ENCODE measurements at regions not wholly inside any gene's neighbourhood (a gene's known extent, or its start where the extent isn't known, plus 50 kb on each side); places are given as distances from the start of the nearest gene placed in this dataset.
A peak's percentile ranks its signal among the peaks of the same experiment; 100 is the strongest.

- H3K27ac Mint-ChIP-seq = no peak overlapping the region
Observed at GRCh38 chr12:125292700-125293099, 227.5 kb downstream of the AACS start.

GRCh38 chr12:125295550-125295949 lies 230.3 kb downstream of the AACS start:
- no peak for DNase-seq (ENCODE audit: low spot score)
- TF ChIP-seq MAX (CRISPR knock-in tag; IDR thresholded peaks at IDR 0.05) (no peak), SMAD4 (CRISPR knock-in tag; IDR thresholded peaks at IDR 0.05) (no peak), ATF6 (CRISPR knock-in tag; IDR thresholded peaks at IDR 0.05) (no peak), KAT7 (CRISPR knock-in tag; IDR thresholded peaks at IDR 0.05; ENCODE audit: borderline replicate concordance) (no peak), AR (CRISPR knock-in tag; IDR thresholded peaks at IDR 0.05) (no peak), PREB (CRISPR knock-in tag; IDR thresholded peaks at IDR 0.05; ENCODE audit: borderline replicate concordance) (no peak), ZNF416 (CRISPR knock-in tag; IDR thresholded peaks at IDR 0.05) (no peak), CDX4 (CRISPR knock-in tag; IDR thresholded peaks at IDR 0.05; ENCODE audit: borderline replicate concordance) (no peak), GRHL2 (CRISPR knock-in tag; IDR thresholded peaks at IDR 0.05; ENCODE audit: insufficient replicate concordance, severe bottlenecking) (no peak), PRRX2 (CRISPR knock-in tag; IDR thresholded peaks at IDR 0.05) (no peak), JAZF1 (CRISPR knock-in tag; IDR thresholded peaks at IDR 0.05) (no peak), FOXK1 (CRISPR knock-in tag; IDR thresholded peaks at IDR 0.05) (no peak), FOXP1 (CRISPR knock-in tag; IDR thresholded peaks at IDR 0.05; ENCODE audit: borderline replicate concordance) (no peak), E2F4 (CRISPR knock-in tag; IDR thresholded peaks at IDR 0.05; ENCODE audit: borderline replicate concordance, low read depth) (no peak), FOXJ3 (CRISPR knock-in tag; IDR thresholded peaks at IDR 0.05; ENCODE audit: borderline replicate concordance) (no peak), RELA (CRISPR knock-in tag; IDR thresholded peaks at IDR 0.05; ENCODE audit: borderline replicate concordance) (no peak)
- Mint-ChIP-seq H3K27ac (no peak overlapping the region), H3K36me3 (peaks cover 5% of the 10 kb centered on the region; the same call in 1 of the 2 replicates), H3K27me3 (ENCODE audit: low read depth) (no peaks in the 10 kb centered on the region), H3K4me1 (no peaks in the 10 kb centered on the region), H3K9me3 (peaks cover 10% of the 10 kb centered on the region), H3K4me3 (no peak overlapping the region)
- ChIA-PET POLR2A (no interaction called here), CTCF (interaction anchor here (1.4 to 2.2 kb wide), 2 partner anchors 58 to 107 kb away, joined by 4 to 9 read pairs; no protein-coding TSS in a partner anchor)
- no peak for ATAC-seq

More at GRCh38 chr12:125292700-125293099, 227.5 kb downstream of the AACS start:
- ATAC-seq (no peak; the same call in 1 of the 2 replicates), DNase-seq (ENCODE audit: low spot score) (no peak)
- H3K9me3 Mint-ChIP-seq = peaks cover 10% of the 10 kb centered on the region
- H3K36me3 Mint-ChIP-seq = peaks cover 5% of the 10 kb centered on the region; the same call in 1 of the 2 replicates
- ChIA-PET CTCF (interaction anchor here (1.5 kb wide), 1 partner anchor 99 kb away, joined by 4 read pairs; no protein-coding TSS in a partner anchor), POLR2A (no interaction called here)
- TF ChIP-seq USF2 (CRISPR knock-in tag; IDR thresholded peaks at IDR 0.05) = peak; percentile 83
- no peak for TF ChIP-seq NR3C1 (CRISPR knock-in tag; conservative IDR thresholded peaks at IDR 0.05; ENCODE audit: low read depth)
- peak; percentile 68 for TF ChIP-seq USF1 (CRISPR knock-in tag; IDR thresholded peaks at IDR 0.05)
- H3K4me3 Mint-ChIP-seq = no peak overlapping the region
- peaks cover 6% of the 10 kb centered on the region for H3K4me1 Mint-ChIP-seq
- H3K27me3 Mint-ChIP-seq (ENCODE audit: low read depth) = no peaks in the 10 kb centered on the region
